GM18907 (cell line): ENCODE measurements at regions not wholly inside any gene's neighbourhood (a gene's known extent, or its start where the extent isn't known, plus 50 kb on each side); places are given as distances from the start of the nearest gene placed in this dataset.

Experiments used
- ATAC-seq: cut with Tn5 transposase; IDR thresholded peaks from one replicate; pipeline ENCODE4 v1.9.1; 2021; ENCODE audit warnings: mild to moderate bottlenecking, moderate library complexity; ENCODE audit not compliant: unreplicated experiment

GRCh38 chr13:50299546-50300249, 284.5 kb downstream of the KCNRG start:
- no peak for ATAC-seq

GRCh38 chr13:50303963-50304721, 288.9 kb downstream of the KCNRG start:
- no peak for ATAC-seq

- no peak for ATAC-seq
Observed at GRCh38 chr13:50306156-50306555, 290.9 kb downstream of the KCNRG start.

- ATAC-seq, result no peak
Observed at GRCh38 chr13:50309318-50309717, 294.1 kb downstream of the KCNRG start.

- no peak for ATAC-seq
Observed at GRCh38 chr13:50309882-50310594, 294.8 kb downstream of the KCNRG start.

- ATAC-seq, result no peak
Observed at GRCh38 chr13:50310734-50311133, 295.5 kb downstream of the KCNRG start.

- no peak for ATAC-seq
Observed at GRCh38 chr13:50318887-50319286, 303.6 kb downstream of the KCNRG start.

- ATAC-seq, result no peak
Observed at GRCh38 chr13:50319635-50320255, 304.5 kb downstream of the KCNRG start.

GRCh38 chr13:50320271-50320862, 305.1 kb downstream of the KCNRG start:
- ATAC-seq, result no peak

- no peak for ATAC-seq
Observed at GRCh38 chr13:50322006-50322405, 306.8 kb downstream of the KCNRG start.

GRCh38 chr13:50323440-50324065, 308.3 kb downstream of the KCNRG start:
- ATAC-seq, result no peak

GRCh38 chr13:50326271-50326670, 311.0 kb downstream of the KCNRG start:
- ATAC-seq, result no peak

- no peak for ATAC-seq
Observed at GRCh38 chr13:50326811-50327210, 311.6 kb downstream of the KCNRG start.

GRCh38 chr13:50334115-50334778, 319.0 kb downstream of the KCNRG start:
- ATAC-seq, result no peak

- ATAC-seq, result no peak
Observed at GRCh38 chr13:50334944-50335343, 319.7 kb downstream of the KCNRG start.

GRCh38 chr13:50339271-50339670, 324.0 kb downstream of the KCNRG start:
- no peak for ATAC-seq

GRCh38 chr13:50340146-50340545, 324.9 kb downstream of the KCNRG start:
- ATAC-seq, result no peak

- ATAC-seq, result no peak
Observed at GRCh38 chr13:50340551-50341287, 325.5 kb downstream of the KCNRG start.

GRCh38 chr13:50341526-50341925, 326.3 kb downstream of the KCNRG start:
- no peak for ATAC-seq
